Suprapubic skin (tissue), 4 donors: ENCODE measurements at regions not wholly inside any gene's neighbourhood (a gene's known extent, or its start where the extent isn't known, plus 50 kb on each side); places are given as distances from the start of the nearest gene placed in this dataset.

ENCODE experiments used
- DNase-seq, 2 donors: peaks; one replicate each; pipeline ENCODE4 v3.0.0-alpha.2; 2019; ENCODE audit warnings: low spot score in 2 of 2
- H3K27ac ChIP-seq: fragments of 200-600 bp; sonication (generic); one replicate; pipeline ENCODE4 v1.5.1; 2019
- H3K27me3 ChIP-seq: fragments of 200-600 bp; sonication (generic); one replicate; pipeline ENCODE4 v1.5.1; 2019
- H3K36me3 ChIP-seq: fragments of 200-600 bp; sonication (generic); one replicate; pipeline ENCODE4 v1.5.1; 2019
- H3K4me1 ChIP-seq: fragments of 200-600 bp; sonication (generic); one replicate; pipeline ENCODE4 v1.5.1; 2019
- H3K4me3 ChIP-seq: fragments of 200-600 bp; sonication (generic); one replicate; pipeline ENCODE4 v1.5.1; 2019; ENCODE audit warnings: mild to moderate bottlenecking
- H3K9me3 ChIP-seq: fragments of 200-600 bp; sonication (generic); one replicate; pipeline ENCODE4 v1.5.1; 2019
- CTCF ChIP-seq, 2 donors: fragments of 200-600 bp in 1 of 2; fragments of 450-650 bp in 1 of 2; sonication (generic) in 1 of 2; IDR thresholded peaks; one replicate each; pipeline ENCODE4 v1.5.1; 2016 to 2019; ENCODE audit warnings: antibody characterized with exemption in 2 of 2, mild to moderate bottlenecking in 1 of 2, moderate library complexity in 1 of 2
- EP300 ChIP-seq: sonication (generic); formaldehyde crosslinking; IDR thresholded peaks from one replicate; pipeline ENCODE4 v1.6.1; 2017; ENCODE audit warnings: antibody characterized with exemption
- POLR2A ChIP-seq, 2 donors: fragments of 450-650 bp; IDR thresholded peaks; one replicate each; pipeline ENCODE4 v1.6.1; 2017; ENCODE audit warnings: antibody characterized with exemption in 2 of 2, mild to moderate bottlenecking in 2 of 2, moderate library complexity in 2 of 2
- POLR2AphosphoS5 ChIP-seq, 3 donors: sonication (generic); formaldehyde crosslinking; IDR thresholded peaks; one replicate each; pipeline ENCODE4 v1.6.1; 2017; ENCODE audit warnings: antibody characterized with exemption in 3 of 3
- WGBS: methylation state at CpG from one replicate; pipeline ENCODE4 v1.1.5; 2018; 5-methylcytosine and 5-hydroxymethylcytosine counted together

- WGBS: 88% methylated on average over 2 of the region's 2 CpGs
- TF ChIP-seq POLR2A (IDR thresholded peaks at IDR 0.05) (no peak), POLR2AphosphoS5 (IDR thresholded peaks at IDR 0.05) (no peak), EP300 (no peak), CTCF (IDR thresholded peaks at IDR 0.05) (no peak)
- no peaks in the 10 kb centered on the region for H3K9me3 ChIP-seq
- no peak overlapping the region for H3K27ac ChIP-seq
- no peaks in the 10 kb centered on the region for H3K36me3 ChIP-seq
- no peaks in the 10 kb centered on the region for H3K4me1 ChIP-seq
- no peak overlapping the region for H3K4me3 ChIP-seq
- no peaks in the 10 kb centered on the region for H3K27me3 ChIP-seq
- no peak for DNase-seq
Observed at GRCh38 chr4:151988591-151988990, 227.8 kb upstream of the GATB start.

GRCh38 chr4:151987606-151988005 is 226.8 kb upstream of the GATB start:
- no peak for DNase-seq
- H3K27me3 ChIP-seq: no peaks in the 10 kb centered on the region
- WGBS: 97% methylated on average over 4 of the region's 4 CpGs

GRCh38 chr4:151983854-151984253 is 223.0 kb upstream of the GATB start:
- TF ChIP-seq POLR2AphosphoS5 (IDR thresholded peaks at IDR 0.05) (no peak), EP300 (no peak), CTCF (IDR thresholded peaks at IDR 0.05) (no peak), POLR2A (IDR thresholded peaks at IDR 0.05) (no peak)
- H3K4me1 ChIP-seq: no peaks in the 10 kb centered on the region
- no peak for DNase-seq
- H3K4me3 ChIP-seq: no peak overlapping the region
- H3K9me3 ChIP-seq: no peaks in the 10 kb centered on the region
- no peaks in the 10 kb centered on the region for H3K36me3 ChIP-seq
- no peak overlapping the region for H3K27ac ChIP-seq
- H3K27me3 ChIP-seq: no peaks in the 10 kb centered on the region
- WGBS: 57% methylated on average over 3 of the region's 3 CpGs

More at GRCh38 chr4:151987606-151988005, 226.8 kb upstream of the GATB start:
- no peak overlapping the region for H3K27ac ChIP-seq
- H3K9me3 ChIP-seq: no peaks in the 10 kb centered on the region
- no peaks in the 10 kb centered on the region for H3K36me3 ChIP-seq
- H3K4me3 ChIP-seq: no peak overlapping the region
- TF ChIP-seq POLR2A (IDR thresholded peaks at IDR 0.05) (no peak), CTCF (IDR thresholded peaks at IDR 0.05) (no peak), EP300 (no peak), POLR2AphosphoS5 (IDR thresholded peaks at IDR 0.05) (no peak)
- no peaks in the 10 kb centered on the region for H3K4me1 ChIP-seq

GRCh38 chr4:151979819-151980218 is 219.0 kb upstream of the GATB start:
- Histone ChIP-seq H3K4me1 (no peaks in the 10 kb centered on the region), H3K27ac (no peak overlapping the region), H3K36me3 (no peaks in the 10 kb centered on the region), H3K4me3 (no peak overlapping the region), H3K9me3 (peaks cover 9% of the 10 kb centered on the region), H3K27me3 (no peaks in the 10 kb centered on the region)
- TF ChIP-seq EP300: no peak
- DNase-seq: no peak
- WGBS: 95% methylated on average over 4 of the region's 4 CpGs

GRCh38 chr4:151968643-151969042 is 207.8 kb upstream of the GATB start:
- Histone ChIP-seq H3K4me3 (no peak overlapping the region), H3K27me3 (no peaks in the 10 kb centered on the region), H3K36me3 (no peaks in the 10 kb centered on the region), H3K9me3 (no peaks in the 10 kb centered on the region), H3K4me1 (no peaks in the 10 kb centered on the region), H3K27ac (no peak overlapping the region)
- WGBS: 67% methylated on average over 6 of the region's 6 CpGs
- no peak for TF ChIP-seq EP300
- TF ChIP-seq POLR2A (IDR thresholded peaks at IDR 0.05): no peak
- TF ChIP-seq CTCF (IDR thresholded peaks at IDR 0.05): no peak
- no peak for TF ChIP-seq POLR2AphosphoS5 (IDR thresholded peaks at IDR 0.05)
- no peak for DNase-seq

GRCh38 chr4:151967074-151967473 is 206.3 kb upstream of the GATB start:
- no peak overlapping the region for H3K27ac ChIP-seq
- WGBS: 74% methylated on average over 6 of the region's 6 CpGs
- TF ChIP-seq POLR2AphosphoS5 (IDR thresholded peaks at IDR 0.05): no peak
- no peak for TF ChIP-seq CTCF (IDR thresholded peaks at IDR 0.05)
- TF ChIP-seq EP300: no peak
- no peak for TF ChIP-seq POLR2A (IDR thresholded peaks at IDR 0.05)

More at GRCh38 chr4:151967074-151967473, 206.3 kb upstream of the GATB start:
- Histone ChIP-seq H3K27me3 (no peaks in the 10 kb centered on the region), H3K4me3 (no peak overlapping the region), H3K4me1 (peaks cover 8% of the 10 kb centered on the region), H3K9me3 (no peaks in the 10 kb centered on the region), H3K36me3 (no peaks in the 10 kb centered on the region)
- no peak for DNase-seq
